ENCODE measurements at regions not wholly inside any gene's neighbourhood (a gene's known extent, or its start where the extent isn't known, plus 50 kb on each side); places are given as distances from the start of the nearest gene placed in this dataset.

DNA sequence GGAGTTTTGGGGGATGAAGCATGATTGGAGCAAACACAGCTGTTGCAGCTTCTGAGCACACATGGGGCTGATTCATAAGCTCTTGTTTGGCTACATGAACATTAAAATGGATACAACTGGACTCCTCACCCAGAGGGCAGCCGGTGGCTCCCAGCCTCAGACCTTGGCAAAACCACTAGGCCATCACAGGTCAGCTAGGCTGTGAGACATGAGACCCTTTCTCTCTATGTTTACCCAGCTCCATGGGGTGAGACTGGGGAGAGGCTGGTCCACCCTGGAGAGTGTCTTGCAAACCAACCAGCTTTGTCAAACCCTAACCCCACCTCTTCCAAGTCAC lies 388.7 kb downstream of the PTPRU start:
- Histone ChIP-seq H3K36me3 (ENCODE audit: control insufficient read depth in 2 of 2, insufficient read depth in 2 of 2, low read length in 1 of 2) (no peaks in the 10 kb centered on the region), H3K9me3 (replicated peaks; ENCODE audit: control insufficient read depth, insufficient read depth, low read length) (no peaks in the 10 kb centered on the region), H3K4me3 (no peak overlapping the region), H4K20me1 (ENCODE audit: control insufficient read depth, insufficient read depth) (no peaks in the 10 kb centered on the region), H3K79me2 (ENCODE audit: control insufficient read depth, insufficient read depth, low read length) (no peaks in the 10 kb centered on the region), H3K27me3 (replicated peaks in 1 of 2; ENCODE audit: control insufficient read depth in 2 of 2, insufficient read depth in 2 of 2, low read length in 1 of 2) (no peaks in the 10 kb centered on the region), H3K9ac (ENCODE audit: control insufficient read depth, insufficient read depth, low read length) (no peak overlapping the region), H2AFZ (ENCODE audit: control insufficient read depth, low read depth, low read length) (no peak overlapping the region), H3K4me2 (ENCODE audit: control insufficient read depth, insufficient read depth) (no peak overlapping the region), H3K27ac (ENCODE audit: control insufficient read depth, insufficient read depth) (no peak overlapping the region), H3K4me1 (ENCODE audit: control insufficient read depth, insufficient read depth, low read length) (no peaks in the 10 kb centered on the region)
- CTCF ChIA-PET = no interaction called here
- RAD21 ChIA-PET (ENCODE audit: unreplicated experiment) = no interaction called here
- DNase-seq (ENCODE audit: low read depth, low spot score) (no peak), ATAC-seq (no peak), FAIRE-seq (no peak)
- no TSS peak for BruUV-seq (replicated peaks)
- SMC1A ChIA-PET (ENCODE audit: uncharacterized antibody, unreplicated experiment) = no interaction called here
- no peak for TF ChIP-seq MTA2 (IDR thresholded peaks at IDR 0.05; ENCODE audit: low read depth)
- TF ChIP-seq PAX8 (IDR thresholded peaks at IDR 0.05) = no peak
- TF ChIP-seq NBN (IDR thresholded peaks at IDR 0.05) = no peak
- no peak for TF ChIP-seq PAX5 (IDR thresholded peaks at IDR 0.05; ENCODE audit: borderline replicate concordance, low read depth, low read length)
- no peak for TF ChIP-seq NR2C2 (IDR thresholded peaks at IDR 0.05; ENCODE audit: borderline replicate concordance, control insufficient read depth, insufficient read length, low read depth)
- no peak for TF ChIP-seq TAF1 (IDR thresholded peaks at IDR 0.05; ENCODE audit: borderline replicate concordance, low read depth, low read length)
- TF ChIP-seq, protein P1, sequence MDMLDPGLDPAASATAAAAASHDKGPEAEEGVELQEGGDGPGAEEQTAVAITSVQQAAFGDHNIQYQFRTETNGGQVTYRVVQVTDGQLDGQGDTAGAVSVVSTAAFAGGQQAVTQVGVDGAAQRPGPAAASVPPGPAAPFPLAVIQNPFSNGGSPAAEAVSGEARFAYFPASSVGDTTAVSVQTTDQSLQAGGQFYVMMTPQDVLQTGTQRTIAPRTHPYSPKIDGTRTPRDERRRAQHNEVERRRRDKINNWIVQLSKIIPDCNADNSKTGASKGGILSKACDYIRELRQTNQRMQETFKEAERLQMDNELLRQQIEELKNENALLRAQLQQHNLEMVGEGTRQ (IDR thresholded peaks at IDR 0.05; ENCODE audit: borderline replicate concordance, low read depth, low read length) = no peak
- TF ChIP-seq ZBED1 (IDR thresholded peaks at IDR 0.05; ENCODE audit: borderline replicate concordance) = no peak
- no peak for TF ChIP-seq ATF7 (IDR thresholded peaks at IDR 0.05; ENCODE audit: low read depth)
- no peak for TF ChIP-seq HDAC2 (IDR thresholded peaks at IDR 0.05)
- TF ChIP-seq JUNB (IDR thresholded peaks at IDR 0.05) = no peak
- no peak for TF ChIP-seq NFYB (IDR thresholded peaks at IDR 0.05; ENCODE audit: insufficient read depth, low read depth, low read length)
- TF ChIP-seq MXI1 (IDR thresholded peaks at IDR 0.05; ENCODE audit: low read depth, low read length) = no peak
- no peak for TF ChIP-seq MYC (IDR thresholded peaks at IDR 0.05; ENCODE audit: insufficient read depth, insufficient read length, insufficient replicate concordance, low read length, severe bottlenecking)
- no peak for TF ChIP-seq HDAC6 (IDR thresholded peaks at IDR 0.05; ENCODE audit: unreplicated experiment)
- TF ChIP-seq CBFB (IDR thresholded peaks at IDR 0.05; ENCODE audit: low read depth) = no peak
- no peak for TF ChIP-seq RELA (IDR thresholded peaks at IDR 0.05; ENCODE audit: borderline replicate concordance, partially characterized antibody)
- TF ChIP-seq, protein P2, sequence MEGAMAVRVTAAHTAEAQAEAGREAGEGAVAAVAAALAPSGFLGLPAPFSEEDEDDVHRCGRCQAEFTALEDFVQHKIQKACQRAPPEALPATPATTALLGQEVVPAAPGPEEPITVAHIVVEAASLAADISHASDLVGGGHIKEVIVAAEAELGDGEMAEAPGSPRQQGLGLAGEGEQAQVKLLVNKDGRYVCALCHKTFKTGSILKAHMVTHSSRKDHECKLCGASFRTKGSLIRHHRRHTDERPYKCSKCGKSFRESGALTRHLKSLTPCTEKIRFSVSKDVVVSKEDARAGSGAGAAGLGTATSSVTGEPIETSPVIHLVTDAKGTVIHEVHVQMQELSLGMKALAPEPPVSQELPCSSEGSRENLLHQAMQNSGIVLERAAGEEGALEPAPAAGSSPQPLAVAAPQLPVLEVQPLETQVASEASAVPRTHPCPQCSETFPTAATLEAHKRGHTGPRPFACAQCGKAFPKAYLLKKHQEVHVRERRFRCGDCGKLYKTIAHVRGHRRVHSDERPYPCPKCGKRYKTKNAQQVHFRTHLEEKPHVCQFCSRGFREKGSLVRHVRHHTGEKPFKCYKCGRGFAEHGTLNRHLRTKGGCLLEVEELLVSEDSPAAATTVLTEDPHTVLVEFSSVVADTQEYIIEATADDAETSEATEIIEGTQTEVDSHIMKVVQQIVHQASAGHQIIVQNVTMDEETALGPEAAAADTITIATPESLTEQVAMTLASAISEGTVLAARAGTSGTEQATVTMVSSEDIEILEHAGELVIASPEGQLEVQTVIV (IDR thresholded peaks at IDR 0.05; ENCODE audit: borderline replicate concordance, partially characterized antibody) = no peak
- no peak for TF ChIP-seq GATAD2B (conservative IDR thresholded peaks at IDR 0.05; ENCODE audit: low read depth)
- TF ChIP-seq LARP7 (IDR thresholded peaks at IDR 0.05) = no peak
- intact Hi-C loops (cut with micrococcal nuclease; ENCODE audit: unreplicated experiment) = no loop called here
- in situ Hi-C loops (cut with MboI) = no loop called here
- POLR2A ChIA-PET = no interaction called here
- WGBS (ENCODE audit: insufficient coverage, insufficient replicate concordance, low lambda C conversion rate, missing lambda C conversion rate) = 0% methylated on average over 1 of the region's 1 CpG
